ENCODE measurements at regions not wholly inside any gene's neighbourhood (a gene's known extent, or its start where the extent isn't known, plus 50 kb on each side); places are given as distances from the start of the nearest gene placed in this dataset.

GRCh38 chrX:45859407-45859806 is 658.7 kb upstream of the DIPK2B start:
- DNase-seq, result no peak

DNA sequence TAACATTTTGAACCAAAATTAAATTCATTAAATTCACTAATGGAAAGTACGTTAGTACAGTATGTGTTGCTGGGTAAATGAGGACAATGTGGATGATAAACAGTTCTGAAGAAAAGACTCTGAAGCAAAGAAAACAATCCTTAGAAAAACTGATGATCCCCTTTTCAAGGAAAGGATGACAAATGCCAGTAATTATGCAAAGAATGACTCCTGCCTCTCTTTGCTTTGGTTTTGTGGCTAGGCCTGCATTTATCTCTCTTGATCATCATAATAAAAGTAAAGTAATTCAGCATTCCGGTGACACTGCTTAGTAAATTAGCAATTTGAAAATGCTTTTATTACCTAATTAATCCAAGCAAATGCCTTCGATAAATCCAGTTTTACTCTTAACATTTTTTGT is 652.2 kb upstream of the DIPK2B start:
- peak; percentile 40 for DNase-seq

- peak; percentile 46 for DNase-seq
Measured at GRCh38 chrX:45851434-45851991, 650.8 kb upstream of the DIPK2B start.

GRCh38 chrX:45850775-45851433 is 650.2 kb upstream of the DIPK2B start:
- DNase-seq, result no peak

DNA sequence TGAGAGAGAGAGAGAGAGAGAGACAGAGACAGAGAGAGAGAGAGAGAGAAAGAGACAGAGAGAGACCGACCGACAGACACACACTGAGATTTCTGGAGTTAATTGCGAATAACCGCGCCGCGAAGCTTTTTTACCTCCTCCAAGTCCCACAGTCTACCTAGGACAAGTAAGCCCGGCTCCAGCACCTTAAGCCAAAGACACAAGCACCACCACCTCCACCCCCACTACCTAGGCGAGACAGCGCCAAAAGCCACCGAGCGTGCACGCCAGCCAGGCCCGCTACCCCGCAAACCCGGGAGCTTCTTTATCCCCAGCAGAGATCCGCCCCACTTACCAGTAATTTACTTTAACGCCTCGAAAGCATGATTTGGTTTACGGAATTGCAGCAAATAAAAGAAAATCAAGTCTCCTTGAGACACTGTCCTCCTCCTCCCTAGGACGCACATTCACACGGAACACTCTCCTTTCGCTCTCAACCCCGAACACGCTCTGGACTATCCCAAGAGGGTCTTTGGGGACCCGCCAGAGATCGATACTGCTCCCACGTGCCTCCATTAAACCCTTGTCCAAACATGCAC is 649.6 kb upstream of the DIPK2B start:
- no peak for DNase-seq

GRCh38 chrX:45849261-45849862 is 648.7 kb upstream of the DIPK2B start:
- DNase-seq, result peak; percentile 62

DNA sequence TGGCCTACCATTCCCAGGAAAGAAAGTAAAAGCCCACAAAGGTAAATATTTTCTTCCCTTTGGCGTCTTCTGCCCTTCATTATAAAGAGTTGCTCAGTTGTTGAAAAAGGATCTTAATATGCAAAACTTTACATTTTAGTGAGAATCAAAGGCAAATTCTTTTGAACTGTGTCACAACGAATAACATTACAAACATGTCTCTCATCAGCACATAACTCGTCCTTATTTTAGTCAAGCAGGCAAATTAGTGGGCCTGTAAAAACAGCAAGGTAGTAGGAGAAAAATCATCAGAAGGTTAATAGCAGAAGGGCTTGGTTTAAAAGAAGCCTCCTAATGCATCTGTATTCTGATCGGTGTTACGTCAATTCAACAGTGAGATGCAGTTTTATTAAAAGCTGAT is 647.3 kb upstream of the DIPK2B start:
- DNase-seq, result no peak

DNA sequence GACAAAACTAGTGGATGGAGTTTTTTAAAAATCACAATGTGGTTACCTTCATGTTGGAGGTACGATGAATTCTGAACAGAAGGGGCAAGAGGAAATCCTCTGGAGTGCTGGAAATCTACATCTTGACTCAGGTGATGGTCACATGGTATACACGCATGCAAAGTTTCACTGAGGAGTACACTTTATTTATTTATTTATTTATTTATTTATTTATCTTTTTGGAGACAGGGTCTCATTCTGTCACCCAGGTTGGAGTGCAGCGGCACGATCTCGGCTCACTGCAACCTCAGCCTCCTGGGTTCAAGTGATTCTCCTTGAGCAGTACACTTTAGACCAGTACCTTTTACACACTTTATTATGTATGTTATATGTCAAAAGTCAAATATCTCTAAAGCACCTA is 645.7 kb upstream of the DIPK2B start:
- no peak for DNase-seq

GRCh38 chrX:45845142-45845541 is 644.5 kb upstream of the DIPK2B start:
- DNase-seq, result no peak

GRCh38 chrX:45843518-45843917 is 642.8 kb upstream of the DIPK2B start:
- DNase-seq, result peak; percentile 29

DNA sequence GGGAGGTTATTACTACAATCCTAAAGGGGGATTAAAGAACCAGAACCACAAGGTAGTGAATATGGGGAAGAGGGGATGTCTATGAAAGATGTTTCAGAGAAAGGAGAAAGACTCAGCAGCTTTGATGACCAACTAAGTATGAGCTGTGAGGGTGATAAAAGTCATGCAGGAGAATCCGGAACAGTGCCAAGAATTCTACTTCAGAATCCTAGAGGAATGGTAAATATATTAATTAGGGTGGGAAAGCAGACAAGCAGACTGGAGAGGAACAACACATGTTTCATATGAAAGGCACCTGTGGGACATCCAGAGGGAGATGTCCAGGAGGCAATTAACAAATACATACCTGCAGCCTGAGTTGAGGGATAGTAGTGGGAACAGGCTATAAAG is 642.2 kb upstream of the DIPK2B start:
- DNase-seq, result no peak

DNA sequence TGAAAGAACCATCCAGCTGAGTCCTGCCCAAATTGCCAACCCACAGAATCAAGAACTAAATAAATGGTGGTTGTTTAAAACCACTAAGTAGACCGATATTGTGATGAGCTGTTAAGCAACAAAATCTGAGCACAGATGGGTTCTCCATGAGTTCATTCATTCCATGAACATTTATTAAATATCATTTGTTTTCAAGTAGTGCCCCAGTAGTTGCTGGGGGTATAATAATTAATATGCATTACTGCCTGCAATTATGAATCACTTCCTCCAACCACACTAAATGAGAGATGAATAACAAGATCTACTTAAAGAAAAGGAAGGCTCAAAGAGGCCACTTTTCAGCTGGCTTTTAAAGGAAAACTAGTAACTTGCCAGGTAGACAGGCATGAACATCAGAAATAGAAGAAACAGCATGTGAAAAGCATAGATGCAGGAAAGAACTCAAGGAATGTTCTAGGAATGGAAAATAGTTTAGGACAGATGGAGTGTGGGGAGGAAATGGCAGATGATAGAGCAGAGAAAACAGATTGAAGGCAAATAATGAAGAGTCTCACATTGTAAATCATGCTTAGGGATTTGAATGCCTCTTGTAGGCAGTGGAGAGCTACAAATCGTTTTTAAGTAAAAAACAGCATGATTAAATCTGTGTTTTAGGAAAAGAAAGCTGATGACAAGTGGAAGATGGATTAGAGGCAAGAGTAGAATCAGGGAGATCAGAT is 641.7 kb upstream of the DIPK2B start:
- no peak for DNase-seq

DNA sequence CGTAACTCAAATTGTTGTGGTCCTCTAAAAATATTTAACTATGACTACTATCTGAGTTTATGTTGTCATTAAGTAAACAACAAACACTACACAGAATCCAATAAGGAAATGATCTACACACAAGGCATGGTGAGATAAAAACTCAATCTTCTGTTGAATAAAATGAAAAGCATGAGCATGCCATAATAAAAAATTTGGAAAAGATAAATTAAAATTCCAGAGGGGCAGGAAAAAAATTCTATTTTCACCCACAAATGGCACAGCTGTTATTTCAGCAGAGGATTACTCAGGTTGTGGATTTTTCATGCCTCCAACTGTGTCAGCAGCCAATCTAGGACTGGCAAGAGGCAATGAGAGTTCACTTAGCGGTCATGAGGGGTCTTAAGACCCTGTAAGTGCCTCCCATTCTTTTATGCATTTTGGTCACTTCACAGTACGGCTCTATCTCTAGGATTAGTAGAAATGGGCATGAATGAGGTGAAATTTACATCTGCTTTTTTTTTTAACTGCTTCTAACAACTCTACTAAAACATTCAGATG is 639.8 kb upstream of the DIPK2B start:
- DNase-seq, result no peak

DNA sequence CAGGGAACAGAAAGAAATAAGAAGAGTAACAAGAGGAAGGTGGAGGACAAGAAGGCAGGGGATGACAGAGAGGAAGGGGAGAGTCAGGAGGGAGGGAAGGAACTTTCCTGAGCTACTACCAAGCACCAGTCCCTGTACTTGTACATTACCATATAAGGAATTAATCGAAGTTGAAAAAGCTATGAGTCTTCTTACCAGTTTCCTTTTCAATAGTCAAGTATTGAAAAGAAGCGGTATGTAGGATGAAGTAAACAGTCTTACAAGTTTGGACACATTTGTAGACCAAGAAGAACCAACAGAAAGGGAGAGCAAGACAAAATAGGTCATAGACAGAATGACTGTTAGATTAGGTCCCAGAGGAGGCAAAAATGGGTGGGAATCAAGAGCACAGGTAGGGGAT is 629.7 kb upstream of the DIPK2B start:
- no peak for DNase-seq

GRCh38 chrX:45824471-45824870 is 623.8 kb upstream of the DIPK2B start:
- DNase-seq, result peak; percentile 35

GRCh38 chrX:45823536-45823935 is 622.9 kb upstream of the DIPK2B start:
- DNase-seq, result no peak

- DNase-seq, result no peak
Measured at GRCh38 chrX:45822124-45822523, 621.4 kb upstream of the DIPK2B start.

DNA sequence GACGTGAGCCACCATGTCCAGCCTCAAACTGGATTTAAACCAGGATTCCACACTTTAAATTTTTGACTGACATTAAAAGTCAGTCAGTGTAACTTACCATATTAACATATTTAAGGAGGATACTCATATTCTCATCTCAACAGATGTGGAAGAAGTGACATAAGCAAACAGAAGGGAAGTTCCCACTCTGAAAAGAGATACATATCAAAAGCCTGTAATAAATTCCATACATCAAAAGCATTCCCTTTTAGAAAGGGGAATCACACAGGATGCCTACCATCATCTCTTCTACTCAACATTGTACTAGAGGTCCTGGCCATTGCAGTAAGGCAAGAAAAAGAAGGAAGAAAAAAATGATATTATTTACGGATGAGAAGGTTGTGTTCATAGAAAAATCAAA is 618.2 kb upstream of the DIPK2B start:
- no peak for DNase-seq

DNA sequence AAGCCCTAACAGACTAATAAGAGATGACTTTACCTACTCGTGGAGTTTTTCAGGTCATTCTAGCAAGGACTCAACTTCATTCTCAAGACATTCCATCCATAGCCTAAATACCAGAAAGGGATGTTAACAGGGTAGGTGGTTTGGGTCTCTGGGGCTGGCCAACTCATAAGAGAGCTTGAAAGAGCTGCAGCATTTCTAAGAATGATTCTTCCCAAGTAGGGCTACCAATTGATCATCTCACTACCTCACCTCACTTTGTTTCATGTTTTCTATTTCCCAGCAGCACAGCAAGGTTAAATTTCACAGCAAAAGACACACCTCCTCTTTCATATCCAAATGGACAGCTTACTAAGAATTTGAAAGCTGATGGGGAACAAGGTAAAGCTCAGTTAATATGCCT is 614.8 kb upstream of the DIPK2B start:
- DNase-seq, result no peak

- DNase-seq, result no peak
Measured at GRCh38 chrX:45811326-45811725, 610.6 kb upstream of the DIPK2B start.

- DNase-seq, result peak; percentile 32
Measured at GRCh38 chrX:45807572-45808425, 607.1 kb upstream of the DIPK2B start.

DNA sequence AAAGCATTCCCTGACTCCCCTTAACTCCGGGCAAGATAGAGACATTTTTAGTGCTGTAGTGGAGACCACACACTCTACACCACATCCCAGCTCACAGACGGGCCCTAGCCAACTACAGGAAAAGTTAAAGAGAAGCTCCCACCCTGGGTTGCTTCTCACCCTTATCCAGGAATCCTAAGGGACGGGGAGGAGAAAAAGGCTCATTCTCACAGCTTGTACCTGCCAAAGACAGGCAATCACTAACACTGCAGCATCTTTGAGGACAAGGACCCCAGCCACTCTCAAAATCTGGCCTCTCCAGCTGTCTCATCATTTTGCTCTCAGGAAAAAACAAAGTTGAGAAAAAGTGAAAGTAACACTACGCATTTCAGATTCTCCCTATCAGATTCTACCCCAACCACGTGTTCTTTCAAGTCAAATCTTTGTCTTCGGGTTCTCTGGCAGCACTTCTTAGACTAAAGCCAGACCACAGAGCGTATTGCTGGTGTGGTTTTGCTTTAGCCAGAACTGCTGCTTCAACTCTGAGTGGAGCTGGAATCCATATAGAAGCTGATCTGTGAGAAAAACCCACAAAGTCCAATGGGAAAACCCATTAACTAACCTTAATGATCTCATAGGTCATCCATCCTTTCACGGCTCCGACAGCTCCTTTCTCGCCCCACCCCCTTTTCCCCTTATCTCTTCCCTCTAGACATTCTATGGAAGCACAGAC is 605.9 kb upstream of the DIPK2B start:
- peak; percentile 82 for DNase-seq
